ENCODE measurements at regions not wholly inside any gene's neighbourhood (a gene's known extent, or its start where the extent isn't known, plus 50 kb on each side); places are given as distances from the start of the nearest gene placed in this dataset.

GRCh38 chr2:240372101-240372500 is 63.4 kb upstream of the GPC1 start:
- no peaks in the 10 kb centered on the region for H3K27me3 ChIP-seq
- TF ChIP-seq CTCF (IDR thresholded peaks at IDR 0.05; ENCODE audit: low read depth, low read length), result no peak

GRCh38 chr2:240373289-240373885 is 62.1 kb upstream of the GPC1 start:
- TF ChIP-seq CTCF (IDR thresholded peaks at IDR 0.05; ENCODE audit: low read depth, low read length), result no peak
- DNase-seq, result no peak
- no peaks in the 10 kb centered on the region for H3K9me3 ChIP-seq
- no peaks in the 10 kb centered on the region for H3K36me3 ChIP-seq
- H3K4me3 ChIP-seq (ENCODE audit: low read depth, low read length), result no peak overlapping the region
- no peaks in the 10 kb centered on the region for H3K4me1 ChIP-seq
- H3K27me3 ChIP-seq, result no peaks in the 10 kb centered on the region

More at GRCh38 chr2:240372101-240372500, 63.4 kb upstream of the GPC1 start:
- Histone ChIP-seq H3K4me3 (ENCODE audit: low read depth, low read length) (no peak overlapping the region), H3K4me1 (no peaks in the 10 kb centered on the region), H3K36me3 (no peaks in the 10 kb centered on the region), H3K9me3 (no peaks in the 10 kb centered on the region)
- no peak for DNase-seq

GRCh38 chr2:240374085-240374907 is 61.2 kb upstream of the GPC1 start:
- no peaks in the 10 kb centered on the region for H3K27me3 ChIP-seq
- H3K4me3 ChIP-seq (ENCODE audit: low read depth, low read length), result no peak overlapping the region
- no peaks in the 10 kb centered on the region for H3K4me1 ChIP-seq
- H3K9me3 ChIP-seq, result no peaks in the 10 kb centered on the region
- TF ChIP-seq CTCF (IDR thresholded peaks at IDR 0.05; ENCODE audit: low read depth, low read length), result no peak
- H3K36me3 ChIP-seq, result no peaks in the 10 kb centered on the region
- no peak for DNase-seq

- TF ChIP-seq CTCF (IDR thresholded peaks at IDR 0.05; ENCODE audit: low read depth, low read length), result no peak
- Histone ChIP-seq H3K9me3 (no peaks in the 10 kb centered on the region), H3K27me3 (no peaks in the 10 kb centered on the region), H3K36me3 (no peaks in the 10 kb centered on the region), H3K4me3 (ENCODE audit: low read depth, low read length) (no peak overlapping the region), H3K4me1 (no peaks in the 10 kb centered on the region)
- no peak for DNase-seq
Measured at GRCh38 chr2:240375024-240375645, 60.3 kb upstream of the GPC1 start.

- TF ChIP-seq CTCF (IDR thresholded peaks at IDR 0.05; ENCODE audit: low read depth, low read length), result no peak
- DNase-seq, result no peak
- H3K27me3 ChIP-seq, result no peaks in the 10 kb centered on the region
- H3K4me3 ChIP-seq (ENCODE audit: low read depth, low read length), result no peak overlapping the region
- H3K4me1 ChIP-seq, result no peaks in the 10 kb centered on the region
- H3K9me3 ChIP-seq, result no peaks in the 10 kb centered on the region
- no peaks in the 10 kb centered on the region for H3K36me3 ChIP-seq
Measured at GRCh38 chr2:240376739-240377138, 58.7 kb upstream of the GPC1 start.

GRCh38 chr2:240377366-240377765 is 58.1 kb upstream of the GPC1 start:
- no peak overlapping the region for H3K4me3 ChIP-seq (ENCODE audit: low read depth, low read length)
- TF ChIP-seq CTCF (IDR thresholded peaks at IDR 0.05; ENCODE audit: low read depth, low read length), result no peak
- H3K36me3 ChIP-seq, result no peaks in the 10 kb centered on the region
- no peaks in the 10 kb centered on the region for H3K27me3 ChIP-seq
- H3K9me3 ChIP-seq, result no peaks in the 10 kb centered on the region
- DNase-seq, result no peak
- H3K4me1 ChIP-seq, result no peaks in the 10 kb centered on the region
